H1 (cell line): ENCODE measurements at regions not wholly inside any gene's neighbourhood (a gene's known extent, or its start where the extent isn't known, plus 50 kb on each side); places are given as distances from the start of the nearest gene placed in this dataset.

ENCODE experiments used
- CHD1 ChIP-seq: IDR thresholded peaks from 2 replicates; pipeline ENCODE4 v1.6.1; 2012; ENCODE audit warnings: low read depth, low read length, improper control_type of control experiment
- EP300 ChIP-seq, 2 experiments: IDR thresholded peaks; 1 replicate in 1 of 2; 2 replicates in 1 of 2; pipeline ENCODE4 v1.6.1; 2011 to 2012; ENCODE audit warnings: low read depth in 2 of 2, low read length in 2 of 2, mild to moderate bottlenecking in 2 of 2, borderline replicate concordance in 1 of 2, inconsistent platforms in 1 of 2, moderate library complexity in 1 of 2
- JUND ChIP-seq: IDR thresholded peaks from 2 replicates; pipeline ENCODE4 v1.6.1; 2011; ENCODE audit warnings: mild to moderate bottlenecking, improper control_type of control experiment, low read length
- SP1 ChIP-seq: IDR thresholded peaks from 2 replicates; pipeline ENCODE4 v1.6.1; 2011; ENCODE audit warnings: low read depth, low read length
- TAF7 ChIP-seq: optimal IDR thresholded peaks from 2 replicates; pipeline ENCODE3; 2011; ENCODE audit warnings: low read depth, mild to moderate bottlenecking, inconsistent platforms, low read length, moderate library complexity, borderline replicate concordance
- USF2 ChIP-seq: IDR thresholded peaks from 2 replicates; pipeline ENCODE4 v1.6.1; 2011; ENCODE audit warnings: low read length, improper control_type of control experiment
- TF ChIP-seq, protein P1 (sequence below): IDR thresholded peaks from 2 replicates; pipeline ENCODE4 v1.6.1; 2012; ENCODE audit warnings: inconsistent platforms

DNA sequence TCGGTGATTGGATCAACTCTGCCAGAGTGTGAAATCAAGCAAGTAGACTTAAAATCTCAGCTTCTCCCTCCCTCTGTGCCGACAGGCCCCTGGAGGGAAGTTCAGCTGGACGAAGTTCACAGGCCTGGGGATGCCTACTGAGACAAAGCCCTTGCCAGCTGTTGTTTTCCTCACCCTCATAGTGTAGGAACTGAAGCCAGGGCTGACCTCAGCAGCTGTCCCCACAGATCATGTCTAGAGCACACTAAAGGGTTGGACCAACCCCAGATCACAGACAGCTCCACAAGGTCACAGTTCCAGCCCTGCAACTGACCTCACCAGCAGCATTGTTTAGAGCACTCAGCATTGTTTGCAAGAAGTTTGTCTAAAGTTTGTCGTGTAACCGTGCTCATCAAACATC lies 261.9 kb upstream of the ECI2 start (continued):
- TF ChIP-seq EP300 (IDR thresholded peaks at IDR 0.05; ENCODE audit: borderline replicate concordance in 1 of 2, low read depth in 2 of 2, low read length in 2 of 2) (no peak), SP1 (no peak), JUND (no peak), USF2 (no peak), TAF7 (no peak), CHD1 (no peak)
- TF ChIP-seq, protein P1, sequence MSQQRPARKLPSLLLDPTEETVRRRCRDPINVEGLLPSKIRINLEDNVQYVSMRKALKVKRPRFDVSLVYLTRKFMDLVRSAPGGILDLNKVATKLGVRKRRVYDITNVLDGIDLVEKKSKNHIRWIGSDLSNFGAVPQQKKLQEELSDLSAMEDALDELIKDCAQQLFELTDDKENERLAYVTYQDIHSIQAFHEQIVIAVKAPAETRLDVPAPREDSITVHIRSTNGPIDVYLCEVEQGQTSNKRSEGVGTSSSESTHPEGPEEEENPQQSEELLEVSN, result no peak
